IPS-18c (cell line): ENCODE measurements at regions not wholly inside any gene's neighbourhood (a gene's known extent, or its start where the extent isn't known, plus 50 kb on each side); places are given as distances from the start of the nearest gene placed in this dataset.

Experiments used
- H3K4me3 ChIP-seq: 2 replicates; pipeline ENCODE4 v1.7.0; 2013; ENCODE audit warnings: low read depth, mild to moderate bottlenecking, low read length, moderate library complexity; ENCODE audit not compliant: insufficient read depth
- H3K9me3 ChIP-seq: one replicate; pipeline ENCODE4 v1.6.1; 2013; ENCODE audit warnings: mild to moderate bottlenecking, low read length, moderate library complexity; ENCODE audit not compliant: control insufficient read depth, insufficient read depth

GRCh38 chr18:40380686-40381439 lies 1574.2 kb upstream of the PIK3C3 start:
- Histone ChIP-seq H3K4me3 (no peak overlapping the region), H3K9me3 (no peaks in the 10 kb centered on the region)

- no peaks in the 10 kb centered on the region for H3K9me3 ChIP-seq
These were observed 1579.2 kb upstream of the PIK3C3 start for GRCh38 chr18:40375837-40376236.

GRCh38 chr18:40371673-40372072 lies 1583.4 kb upstream of the PIK3C3 start:
- Histone ChIP-seq H3K9me3 (no peaks in the 10 kb centered on the region), H3K4me3 (no peak overlapping the region)

More at GRCh38 chr18:40375837-40376236, 1579.2 kb upstream of the PIK3C3 start:
- no peak overlapping the region for H3K4me3 ChIP-seq

GRCh38 chr18:40367576-40367975 lies 1587.5 kb upstream of the PIK3C3 start:
- Histone ChIP-seq H3K4me3 (no peak overlapping the region), H3K9me3 (no peaks in the 10 kb centered on the region)

GRCh38 chr18:40366521-40366920 lies 1588.5 kb upstream of the PIK3C3 start:
- H3K4me3 ChIP-seq: no peak overlapping the region
- H3K9me3 ChIP-seq: no peaks in the 10 kb centered on the region

GRCh38 chr18:40365526-40365925 lies 1589.5 kb upstream of the PIK3C3 start:
- Histone ChIP-seq H3K4me3 (no peak overlapping the region), H3K9me3 (no peaks in the 10 kb centered on the region)

GRCh38 chr18:40360558-40360957 lies 1594.5 kb upstream of the PIK3C3 start:
- Histone ChIP-seq H3K4me3 (no peak overlapping the region), H3K9me3 (no peaks in the 10 kb centered on the region)

GRCh38 chr18:40357536-40357935 lies 1597.5 kb upstream of the PIK3C3 start:
- Histone ChIP-seq H3K4me3 (no peak overlapping the region), H3K9me3 (no peaks in the 10 kb centered on the region)

- Histone ChIP-seq H3K9me3 (no peaks in the 10 kb centered on the region), H3K4me3 (no peak overlapping the region)
These were observed 1598.9 kb upstream of the PIK3C3 start for GRCh38 chr18:40356168-40356567.

- Histone ChIP-seq H3K4me3 (no peak overlapping the region), H3K9me3 (no peaks in the 10 kb centered on the region)
These were observed 1599.3 kb upstream of the PIK3C3 start for GRCh38 chr18:40355726-40356125.

GRCh38 chr18:40348196-40348595 lies 1606.8 kb upstream of the PIK3C3 start:
- H3K9me3 ChIP-seq: no peaks in the 10 kb centered on the region
- no peak overlapping the region for H3K4me3 ChIP-seq

- H3K9me3 ChIP-seq: no peaks in the 10 kb centered on the region
- H3K4me3 ChIP-seq: no peak overlapping the region
These were observed 1607.8 kb upstream of the PIK3C3 start for GRCh38 chr18:40347261-40347660.

- no peak overlapping the region for H3K4me3 ChIP-seq
- H3K9me3 ChIP-seq: no peaks in the 10 kb centered on the region
These were observed 1608.9 kb upstream of the PIK3C3 start for GRCh38 chr18:40346146-40346545.

GRCh38 chr18:40341701-40342100 lies 1613.3 kb upstream of the PIK3C3 start:
- H3K9me3 ChIP-seq: no peaks in the 10 kb centered on the region
- H3K4me3 ChIP-seq: no peak overlapping the region

GRCh38 chr18:40338284-40338683 lies 1616.8 kb upstream of the PIK3C3 start:
- H3K4me3 ChIP-seq: no peak overlapping the region
- no peaks in the 10 kb centered on the region for H3K9me3 ChIP-seq

- Histone ChIP-seq H3K9me3 (peaks cover 4% of the 10 kb centered on the region), H3K4me3 (no peak overlapping the region)
These were observed 1628.0 kb upstream of the PIK3C3 start for GRCh38 chr18:40326985-40327384.

GRCh38 chr18:40325988-40326387 lies 1629.0 kb upstream of the PIK3C3 start:
- Histone ChIP-seq H3K9me3 (no peaks in the 10 kb centered on the region), H3K4me3 (no peak overlapping the region)

- Histone ChIP-seq H3K4me3 (no peak overlapping the region), H3K9me3 (no peaks in the 10 kb centered on the region)
These were observed 1640.8 kb upstream of the PIK3C3 start for GRCh38 chr18:40314199-40314598.

- no peaks in the 10 kb centered on the region for H3K9me3 ChIP-seq
- H3K4me3 ChIP-seq: no peak overlapping the region
These were observed 1641.9 kb upstream of the PIK3C3 start for GRCh38 chr18:40313030-40313642.
